NCI-H2029 (cell line): ENCODE measurements at regions not wholly inside any gene's neighbourhood (a gene's known extent, or its start where the extent isn't known, plus 50 kb on each side); places are given as distances from the start of the nearest gene placed in this dataset.

Experiments
- DNase-seq: peaks from one replicate; lab custom pipeline; 2025; lab: John Stamatoyannopoulos, UW

GRCh38 chr6:25224242-25224641 lies 54.9 kb upstream of the CARMIL1 start:
- DNase-seq = no peak

GRCh38 chr6:25227854-25228253 lies 51.3 kb upstream of the CARMIL1 start:
- DNase-seq = no peak
